Stimulated activated CD4-positive, alpha-beta T cell treated with anti-CD3 and anti-CD28 coated beads, Interleukin-1b, Interleukin-23, amount 100 ng/mL, for 24 hours (primary cell): ENCODE measurements at regions not wholly inside any gene's neighbourhood (a gene's known extent, or its start where the extent isn't known, plus 50 kb on each side); places are given as distances from the start of the nearest gene placed in this dataset.

ENCODE experiments used
- DNase-seq, 4 experiments: peaks; one replicate each; pipeline ENCODE4 v3.0.0-alpha.2; 2020; ENCODE audit warnings: low read depth in 4 of 4, low spot score in 1 of 4

GRCh38 chr3:102078854-102079808 is 229.8 kb downstream of the NFKBIZ start:
- no peak for DNase-seq

DNA sequence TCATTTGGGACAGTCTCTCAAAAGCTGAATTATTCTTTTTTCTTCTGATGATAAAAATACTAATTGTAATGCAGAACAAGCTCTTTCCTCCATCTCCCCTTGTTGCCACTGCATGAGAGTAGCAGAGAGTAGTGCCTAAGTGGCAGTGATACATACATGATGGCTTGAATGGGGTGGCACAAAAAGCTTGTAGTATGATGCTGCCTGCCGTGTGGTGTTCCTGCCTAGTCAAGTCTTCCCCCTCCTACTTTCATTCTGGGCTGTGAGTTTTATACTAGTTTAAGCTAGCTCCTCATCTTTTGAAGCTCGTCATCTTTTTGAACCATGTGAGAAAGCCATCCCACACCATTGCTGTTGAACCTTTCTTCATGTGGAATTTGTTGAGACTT is 230.5 kb downstream of the NFKBIZ start:
- DNase-seq = no peak

DNA sequence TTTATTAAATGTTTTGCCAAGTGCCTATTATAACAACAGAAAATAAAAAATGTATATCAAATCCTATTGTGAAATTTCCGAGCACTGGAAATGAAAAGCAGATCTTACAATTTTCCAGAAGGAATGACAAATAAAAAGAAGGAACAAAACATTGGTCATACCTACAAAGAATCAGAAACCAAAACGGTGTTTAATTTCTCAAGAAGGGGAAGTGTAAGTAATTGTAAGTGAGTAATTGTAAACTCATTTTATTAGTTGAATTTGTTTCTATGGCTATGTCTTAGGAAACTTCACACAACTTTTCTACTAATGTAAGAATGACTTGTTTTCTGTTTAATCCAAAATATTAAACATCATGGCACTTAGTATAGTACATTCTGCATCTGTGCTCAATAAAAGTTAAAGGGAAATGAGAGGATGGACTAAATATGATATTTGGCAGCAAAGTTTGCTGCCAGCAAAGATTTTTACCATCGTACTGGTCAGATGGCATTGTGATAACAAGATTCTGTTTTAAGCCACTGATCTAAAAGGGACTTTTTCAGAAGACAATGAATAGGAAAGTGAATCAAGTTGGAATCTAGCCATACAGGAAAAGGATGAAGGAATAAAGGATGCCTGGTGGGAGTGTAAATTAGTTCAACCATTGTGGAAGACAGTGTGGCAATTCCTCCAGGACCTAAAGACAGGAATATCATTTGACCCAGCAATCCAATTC is 232.4 kb downstream of the NFKBIZ start:
- no peak for DNase-seq

GRCh38 chr3:102083473-102083872 is 234.2 kb downstream of the NFKBIZ start:
- no peak for DNase-seq

GRCh38 chr3:102084006-102084405 is 234.7 kb downstream of the NFKBIZ start:
- DNase-seq = no peak

DNA sequence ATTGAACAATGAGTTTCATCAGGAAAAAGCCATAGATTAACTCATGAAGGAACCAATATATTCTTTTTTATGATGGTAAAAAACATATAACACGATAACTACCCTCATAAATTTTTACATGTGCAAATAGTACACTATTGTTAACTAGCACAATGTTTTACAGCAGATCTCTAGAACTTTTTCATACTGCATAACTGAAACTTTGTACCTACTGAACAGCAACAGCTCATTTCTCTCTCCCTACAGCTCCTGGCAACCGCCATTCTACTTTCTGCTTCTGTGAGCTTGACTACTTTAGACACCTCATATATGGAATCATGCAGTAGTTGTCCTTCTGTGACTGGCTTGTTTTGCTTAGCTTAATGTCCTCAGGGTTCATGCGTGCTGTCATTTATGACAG is 235.4 kb downstream of the NFKBIZ start:
- no peak for DNase-seq

DNA sequence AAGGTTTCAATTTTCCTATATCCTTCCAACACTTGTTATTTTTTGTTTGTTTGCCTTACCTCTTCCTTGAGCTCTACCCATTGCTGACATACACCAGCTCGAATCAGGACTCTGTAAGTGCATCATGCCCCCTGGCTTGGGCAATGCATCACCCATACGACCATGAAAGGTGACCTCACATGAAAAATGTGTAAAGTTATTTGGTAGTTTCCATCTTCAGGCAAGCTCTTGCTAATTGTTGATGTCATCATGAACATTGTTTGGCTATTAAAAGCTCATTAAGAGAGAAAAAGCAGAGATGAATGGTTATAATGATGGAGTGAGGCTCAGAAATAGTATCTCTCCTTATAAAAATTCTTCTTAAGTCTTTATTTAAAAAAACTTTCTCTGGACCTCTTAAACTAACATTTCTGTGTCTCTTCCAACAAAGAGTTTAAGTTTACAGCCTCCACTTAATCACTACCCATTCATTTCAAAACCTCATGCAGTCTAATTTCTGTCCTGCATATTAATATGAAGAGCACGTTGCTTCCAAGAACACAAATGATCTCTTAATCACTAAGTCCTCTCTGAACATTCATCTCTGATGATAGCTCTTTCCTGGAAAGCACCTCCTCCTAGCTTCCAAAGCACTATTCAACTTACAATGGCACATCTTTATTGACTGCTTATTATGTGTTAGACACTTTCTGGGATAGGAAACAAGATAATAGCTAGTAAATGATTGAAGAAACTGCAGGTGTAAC is 236.3 kb downstream of the NFKBIZ start:
- no peak for DNase-seq

- DNase-seq = no peak
These were observed 237.9 kb downstream of the NFKBIZ start for GRCh38 chr3:102087236-102087635.

- no peak for DNase-seq
These were observed 239.9 kb downstream of the NFKBIZ start for GRCh38 chr3:102089239-102089638.

GRCh38 chr3:102089904-102090720 is 240.8 kb downstream of the NFKBIZ start:
- no peak for DNase-seq

GRCh38 chr3:102090721-102091045 is 241.4 kb downstream of the NFKBIZ start:
- no peak for DNase-seq

GRCh38 chr3:102091358-102091757 is 242.0 kb downstream of the NFKBIZ start:
- no peak for DNase-seq

- no peak for DNase-seq
These were observed 243.5 kb downstream of the NFKBIZ start for GRCh38 chr3:102092617-102093466.

DNA sequence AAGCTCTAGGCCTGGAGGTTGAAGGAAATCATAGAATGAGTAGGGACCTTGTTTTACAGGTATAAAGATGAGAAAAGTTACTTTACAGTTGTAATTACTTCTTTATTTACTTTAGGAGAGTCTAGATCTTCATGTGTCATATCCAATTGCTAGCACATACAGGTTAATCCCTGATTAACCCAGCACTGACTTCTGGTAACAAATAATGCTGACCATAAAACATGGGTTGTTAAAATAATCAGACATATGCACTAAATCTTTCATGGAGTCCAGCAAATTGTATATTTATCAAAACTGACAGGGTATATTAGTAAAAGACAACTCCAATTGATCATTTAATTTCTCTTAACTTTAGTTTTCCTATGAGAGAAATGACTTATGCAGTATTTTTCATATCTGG is 245.2 kb downstream of the NFKBIZ start:
- no peak for DNase-seq

DNA sequence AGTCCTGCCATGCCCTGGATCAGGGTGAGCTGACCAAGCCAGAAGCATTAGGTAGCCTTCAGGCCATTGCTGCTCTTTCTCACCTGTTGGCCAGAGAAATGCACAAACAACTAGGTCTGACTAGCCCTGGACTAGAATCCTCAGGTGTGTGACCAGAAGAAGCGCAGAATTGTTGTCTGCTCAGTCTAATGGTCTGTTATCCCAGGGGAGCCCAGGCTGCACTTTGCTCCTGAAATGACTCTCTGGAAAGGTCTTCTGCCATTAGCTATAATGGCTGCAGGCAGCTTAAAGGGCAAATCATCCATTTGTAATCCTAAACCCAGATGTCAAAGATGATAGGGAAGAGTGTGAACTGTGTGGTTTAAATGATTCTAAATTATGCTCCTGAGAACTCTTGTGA is 246.1 kb downstream of the NFKBIZ start:
- no peak for DNase-seq

DNA sequence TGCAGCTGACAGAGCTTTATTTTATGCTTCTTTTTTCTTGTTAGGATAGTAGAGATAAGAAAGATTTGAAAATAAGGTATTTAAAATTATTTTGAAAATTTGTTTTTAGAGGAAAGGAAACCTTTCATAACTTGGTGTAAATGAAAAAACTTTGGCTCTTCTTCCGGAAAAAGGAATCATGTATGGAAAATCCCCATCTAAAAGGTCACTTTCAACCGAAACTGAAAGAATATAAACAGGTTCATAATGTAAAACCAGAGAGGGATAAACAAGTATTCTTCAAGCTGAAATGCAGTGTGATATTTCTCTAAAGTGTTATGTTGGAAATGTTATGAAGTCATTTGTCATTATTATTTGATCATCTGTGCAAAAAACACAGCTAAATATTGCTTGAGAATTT is 246.8 kb downstream of the NFKBIZ start:
- DNase-seq = no peak

- no peak for DNase-seq
These were observed 249.0 kb downstream of the NFKBIZ start for GRCh38 chr3:102098130-102098885.

DNA sequence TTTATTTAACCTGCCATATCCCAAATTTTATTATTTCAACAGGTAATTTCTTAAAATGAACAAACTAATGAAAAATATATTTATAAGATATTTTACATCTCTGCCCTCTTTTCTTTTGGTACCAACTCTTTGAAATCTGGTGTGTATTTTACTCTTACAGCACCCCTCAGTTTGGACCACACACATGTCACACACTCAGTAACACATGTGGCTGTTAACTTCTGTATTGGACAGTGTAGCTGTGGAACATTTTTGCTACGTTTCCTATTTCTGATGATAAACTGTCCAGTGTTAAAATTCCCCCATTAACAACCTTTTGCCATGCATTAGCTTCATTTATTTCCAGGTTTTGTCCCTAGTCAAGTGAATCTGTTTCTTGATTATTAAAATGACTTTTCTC is 250.6 kb downstream of the NFKBIZ start:
- no peak for DNase-seq

GRCh38 chr3:102102394-102102793 is 253.1 kb downstream of the NFKBIZ start:
- no peak for DNase-seq
